ENCODE measurements at regions not wholly inside any gene's neighbourhood (a gene's known extent, or its start where the extent isn't known, plus 50 kb on each side); places are given as distances from the start of the nearest gene placed in this dataset.

DNA sequence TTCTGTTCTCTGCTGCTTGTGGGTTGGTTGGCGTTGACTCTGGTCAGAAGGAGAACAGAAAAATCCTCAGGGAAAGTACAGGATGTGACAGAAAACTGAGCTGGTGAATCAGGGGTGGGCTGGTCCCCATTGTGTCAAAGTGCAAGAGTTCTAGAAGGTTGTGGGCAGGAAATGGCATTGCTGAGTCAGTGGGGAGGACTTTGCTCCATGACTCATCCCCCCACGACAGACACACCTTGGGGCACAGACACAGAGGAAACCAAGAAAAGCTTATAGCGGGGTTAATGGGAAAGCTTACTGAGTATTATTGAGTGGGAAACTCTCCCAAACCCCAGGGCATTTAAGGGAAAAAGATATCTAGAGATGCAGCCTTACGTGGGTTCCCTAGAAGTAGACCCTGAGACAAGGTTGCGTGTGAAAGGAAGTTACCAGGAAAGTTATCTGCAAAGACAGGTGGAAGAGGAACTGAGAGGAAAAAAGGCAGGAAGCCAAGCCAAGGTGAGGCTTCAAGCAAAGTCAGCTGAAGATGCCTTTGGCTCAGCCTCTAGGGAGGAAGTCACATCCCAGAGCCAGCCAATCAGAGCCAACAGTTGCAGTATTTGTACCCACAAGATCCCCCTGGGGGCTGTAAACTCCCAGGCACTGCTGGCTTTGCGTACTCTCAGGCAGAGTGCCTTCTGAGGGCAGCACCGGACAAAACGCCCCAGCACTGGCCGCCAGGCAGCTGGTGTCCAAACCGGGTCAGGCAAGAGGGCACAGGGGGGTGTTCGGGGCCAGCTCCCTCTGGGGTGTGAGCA, 86.4 kb downstream of the FOXL1 start:
- peak; percentile 43 to 50 for DNase-seq (ENCODE audit: low read depth in 2 of 2)

- no peak for DNase-seq (ENCODE audit: low read depth in 2 of 2)
Measured at GRCh38 chr16:86665319-86665675, 86.9 kb downstream of the FOXL1 start.

GRCh38 chr16:86665929-86666328, 87.6 kb downstream of the FOXL1 start:
- DNase-seq (ENCODE audit: low read depth in 2 of 2): no peak

DNA sequence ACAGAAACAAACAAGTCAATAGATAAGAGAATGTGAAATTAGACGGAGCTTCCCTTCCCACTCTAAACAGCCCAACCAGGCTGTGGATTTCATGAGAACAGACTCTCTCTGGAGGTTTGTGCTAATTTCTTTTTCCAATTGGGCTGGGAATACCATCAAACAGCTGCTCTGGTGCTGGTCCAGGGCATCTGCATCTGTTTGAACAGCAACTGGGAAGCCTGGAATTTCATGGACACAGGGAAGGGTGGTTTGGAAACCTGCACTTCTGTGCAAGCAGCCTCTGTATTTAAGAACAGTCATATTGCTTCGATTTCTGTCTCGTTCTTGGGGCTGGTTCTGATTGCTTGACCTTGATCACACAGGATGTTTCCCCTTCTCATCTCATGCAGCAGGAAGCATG, 88.7 kb downstream of the FOXL1 start:
- no peak for DNase-seq (ENCODE audit: low read depth in 2 of 2)

GRCh38 chr16:86668136-86668910, 90.0 kb downstream of the FOXL1 start:
- no peak for DNase-seq (ENCODE audit: low read depth in 2 of 2)

- DNase-seq (ENCODE audit: low read depth in 2 of 2): no peak
Measured at GRCh38 chr16:86669285-86669805, 91.0 kb downstream of the FOXL1 start.

GRCh38 chr16:86669937-86670749, 91.8 kb downstream of the FOXL1 start:
- DNase-seq (ENCODE audit: low read depth in 2 of 2): no peak

GRCh38 chr16:86670750-86671234, 92.4 kb downstream of the FOXL1 start:
- DNase-seq (ENCODE audit: low read depth in 2 of 2): no peak

- no peak for DNase-seq (ENCODE audit: low read depth in 2 of 2)
Measured at GRCh38 chr16:86671486-86672178, 93.3 kb downstream of the FOXL1 start.

DNA sequence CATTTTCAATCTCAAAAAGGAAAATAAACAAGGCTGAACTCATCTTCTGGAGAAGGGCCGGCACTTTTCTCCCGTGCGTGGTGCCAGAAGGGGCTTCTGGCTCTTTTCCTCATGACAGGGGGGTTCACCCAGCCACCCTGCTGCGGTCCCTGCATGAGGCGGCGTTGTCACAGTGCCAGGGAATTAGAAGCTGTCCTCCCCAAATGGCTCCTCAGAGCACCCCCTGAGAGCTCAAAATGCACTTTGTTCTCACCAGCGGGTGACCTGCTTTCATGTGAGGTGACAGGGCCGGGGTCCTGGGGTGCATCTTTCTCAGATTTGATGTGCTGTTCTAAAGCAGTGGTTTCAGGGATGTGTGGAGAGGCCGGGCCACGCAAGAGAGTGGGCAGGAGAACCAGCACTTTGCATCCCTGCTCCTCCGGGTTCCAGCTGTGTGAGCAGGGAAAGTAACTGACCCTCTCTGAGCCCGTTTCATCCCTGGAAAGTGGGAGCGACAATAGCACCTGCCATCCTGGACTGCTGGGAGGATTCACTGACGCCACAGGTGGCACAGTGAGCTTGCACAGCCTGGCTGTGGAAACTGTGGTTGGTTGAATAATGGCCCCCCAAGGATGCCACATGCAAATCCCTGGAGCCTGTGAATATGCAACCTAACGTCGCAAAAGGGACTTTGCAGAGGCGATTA, 94.0 kb downstream of the FOXL1 start:
- no peak for DNase-seq (ENCODE audit: low read depth in 2 of 2)

DNA sequence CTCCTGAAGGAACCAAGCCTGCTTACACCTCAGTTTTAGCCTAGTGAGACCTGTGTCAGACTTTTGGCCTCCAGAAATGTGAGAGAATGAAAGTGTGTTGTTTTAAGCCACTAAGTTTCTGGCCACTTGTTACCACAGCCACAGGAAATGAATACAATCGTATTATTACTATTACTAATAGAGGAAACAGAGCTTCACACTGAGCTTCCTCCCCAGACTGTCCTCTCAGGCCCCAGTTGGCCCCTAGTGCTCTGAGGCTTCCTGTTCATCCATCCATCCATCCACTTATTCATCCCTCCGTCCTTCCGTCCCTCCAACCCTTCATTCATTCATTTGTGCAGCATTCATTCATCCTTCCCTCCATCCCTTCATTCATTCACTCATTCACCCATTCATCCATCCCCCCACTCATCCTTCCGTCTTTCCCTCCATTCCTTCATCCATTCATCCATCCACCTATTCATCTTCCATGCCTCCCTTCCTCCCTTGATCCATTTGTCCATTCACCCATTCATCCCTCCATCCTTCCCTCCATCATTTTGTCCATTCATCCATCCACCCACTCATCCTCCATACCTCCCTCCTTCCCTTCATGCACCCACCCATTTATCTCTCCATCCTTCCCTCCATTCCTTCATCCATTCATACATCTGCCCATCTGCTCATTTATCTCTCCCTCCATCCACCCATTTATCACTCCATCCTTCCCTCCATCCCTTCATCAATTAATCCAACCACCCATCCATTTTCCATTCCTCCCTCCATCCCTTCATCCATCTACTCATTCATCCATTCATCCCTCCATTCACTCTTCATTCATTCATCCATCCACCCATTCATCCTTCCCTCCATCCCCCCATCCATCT, 95.0 kb downstream of the FOXL1 start:
- DNase-seq (ENCODE audit: low read depth in 2 of 2): no peak

GRCh38 chr16:86673956-86674453, 95.7 kb downstream of the FOXL1 start:
- no peak for DNase-seq (ENCODE audit: low read depth in 2 of 2)

- DNase-seq (ENCODE audit: low read depth in 2 of 2): no peak
Measured at GRCh38 chr16:86676254-86676670, 97.9 kb downstream of the FOXL1 start.

GRCh38 chr16:86679490-86679889, 101.1 kb downstream of the FOXL1 start:
- no peak for DNase-seq (ENCODE audit: low read depth in 2 of 2)

GRCh38 chr16:86680162-86680561, 101.8 kb downstream of the FOXL1 start:
- DNase-seq (ENCODE audit: low read depth in 2 of 2): no peak

GRCh38 chr16:86680661-86681030, 102.3 kb downstream of the FOXL1 start:
- DNase-seq (ENCODE audit: low read depth in 2 of 2): no peak

GRCh38 chr16:86681031-86681756, 102.8 kb downstream of the FOXL1 start:
- no peak for DNase-seq (ENCODE audit: low read depth in 2 of 2)

DNA sequence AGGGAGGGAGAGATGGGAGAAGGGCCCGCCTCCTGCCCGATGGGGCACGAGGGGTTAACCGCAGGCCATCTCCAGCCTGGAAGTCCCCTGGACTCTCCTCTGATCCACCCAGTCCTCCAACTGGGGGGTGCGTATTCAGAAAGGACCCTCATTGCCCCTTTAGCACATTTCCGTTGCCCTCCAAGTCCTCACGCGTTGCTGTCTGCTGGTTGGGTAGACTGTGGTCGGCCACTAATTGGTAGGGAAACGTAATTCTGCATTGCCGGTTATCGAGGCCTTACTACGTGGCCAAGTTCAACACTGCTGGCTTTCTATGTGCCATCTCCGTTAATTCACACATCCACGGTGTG, 103.4 kb downstream of the FOXL1 start:
- DNase-seq (ENCODE audit: low read depth in 2 of 2): no peak
